ENCODE measurements at regions not wholly inside any gene's neighbourhood (a gene's known extent, or its start where the extent isn't known, plus 50 kb on each side); places are given as distances from the start of the nearest gene placed in this dataset.
"Not testable (repeated sequence)": the region's sequence is repeated elsewhere in the genome, so short reads cannot be mapped to it uniquely, and the experiment has no call there.

GRCh38 chr7:9552431-9552830 lies 1119.0 kb downstream of the NXPH1 start:
- DNase-seq = not testable (repeated sequence)

DNA sequence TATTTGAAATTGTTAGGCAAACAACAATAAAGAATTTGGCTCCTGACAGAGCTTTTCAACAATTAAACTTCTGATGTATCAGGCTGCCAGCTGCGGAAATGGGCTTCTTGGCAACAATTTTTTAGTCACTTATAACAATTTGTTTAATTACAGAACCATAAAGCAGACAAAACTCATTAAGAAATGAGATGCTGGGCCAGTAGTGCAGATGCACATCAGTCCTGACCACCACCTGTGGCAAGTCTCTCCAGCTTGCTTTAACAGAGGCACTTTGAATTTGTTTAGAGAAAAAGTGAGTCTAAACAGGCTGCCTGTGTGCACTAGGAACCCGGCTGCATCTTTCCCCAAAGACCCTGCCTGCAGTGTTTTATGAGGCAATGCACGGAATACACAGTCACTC lies 1124.4 kb downstream of the NXPH1 start:
- DNase-seq = no peak

DNA sequence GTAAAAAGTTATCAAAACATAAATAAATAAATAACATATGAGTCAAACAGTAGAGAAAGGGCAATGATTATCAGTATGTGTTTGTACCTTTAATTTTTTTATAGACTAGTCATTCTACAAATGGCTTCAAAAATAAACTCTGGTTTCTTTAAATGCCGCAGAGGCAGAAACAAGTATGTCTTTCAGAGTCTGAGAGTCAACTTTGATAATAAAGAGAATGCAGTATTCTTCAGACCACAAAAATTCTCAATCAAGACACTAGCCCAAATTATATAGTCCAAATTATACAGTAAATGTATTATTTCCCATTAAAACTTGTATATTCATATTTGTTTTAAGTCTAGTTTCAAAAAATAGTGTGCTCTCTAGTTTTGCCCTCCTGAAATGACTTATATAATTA lies 1142.3 kb downstream of the NXPH1 start:
- DNase-seq = no peak

DNA sequence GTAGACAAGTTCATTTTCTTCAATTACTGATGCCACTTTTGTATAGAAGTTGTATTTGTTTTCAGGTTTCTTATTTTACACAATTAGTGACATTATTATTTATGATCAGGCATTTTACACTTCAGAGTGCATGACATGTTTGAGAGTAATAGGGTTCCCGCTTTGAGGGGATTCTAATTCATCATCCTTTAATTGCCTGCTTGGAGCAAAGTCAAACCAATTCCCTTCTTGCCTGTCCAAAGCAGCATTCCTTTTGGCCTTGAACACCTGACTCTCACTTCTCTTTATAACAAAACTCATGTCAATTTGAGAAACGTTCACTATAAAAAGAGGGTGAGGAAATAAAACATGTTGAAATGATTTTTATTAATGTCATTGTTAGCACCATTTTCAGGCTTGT lies 1149.4 kb downstream of the NXPH1 start:
- no peak for DNase-seq

DNA sequence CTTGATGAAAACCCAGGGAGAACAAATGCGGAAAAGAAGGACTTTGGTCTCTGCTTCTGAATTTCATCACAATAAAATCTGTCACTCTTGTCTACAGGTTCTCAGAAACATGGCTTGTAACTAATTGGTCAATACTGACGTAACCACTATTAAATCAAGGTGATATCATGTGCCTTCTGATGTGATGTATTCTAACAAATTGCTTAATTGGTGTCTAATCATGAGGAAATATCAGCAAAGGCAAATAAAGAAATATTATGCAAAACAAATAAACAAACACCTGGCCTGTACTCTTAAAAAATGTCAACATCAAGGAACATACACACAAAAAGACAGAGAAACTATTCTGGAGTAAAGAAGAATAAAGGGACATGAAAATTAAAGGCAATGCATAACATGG lies 1165.0 kb downstream of the NXPH1 start:
- DNase-seq = no peak

DNA sequence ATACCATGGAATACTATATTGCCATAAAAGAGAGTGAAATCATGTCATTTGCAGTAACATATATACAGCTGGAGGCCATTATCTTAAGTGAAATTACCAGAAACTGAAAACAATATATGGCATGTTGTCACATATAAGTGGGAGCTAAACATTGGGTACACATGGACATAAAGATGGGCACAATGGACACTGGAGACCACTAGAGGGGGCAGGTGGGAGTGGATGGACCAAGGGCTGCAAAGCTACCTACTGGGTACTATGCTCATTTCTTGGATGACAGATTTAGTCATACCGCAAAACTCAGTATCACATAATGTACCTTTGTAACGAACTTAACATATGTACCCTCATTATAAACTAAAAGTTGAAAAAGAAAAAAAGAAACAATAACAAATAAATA lies 1167.6 kb downstream of the NXPH1 start:
- no peak for DNase-seq

DNA sequence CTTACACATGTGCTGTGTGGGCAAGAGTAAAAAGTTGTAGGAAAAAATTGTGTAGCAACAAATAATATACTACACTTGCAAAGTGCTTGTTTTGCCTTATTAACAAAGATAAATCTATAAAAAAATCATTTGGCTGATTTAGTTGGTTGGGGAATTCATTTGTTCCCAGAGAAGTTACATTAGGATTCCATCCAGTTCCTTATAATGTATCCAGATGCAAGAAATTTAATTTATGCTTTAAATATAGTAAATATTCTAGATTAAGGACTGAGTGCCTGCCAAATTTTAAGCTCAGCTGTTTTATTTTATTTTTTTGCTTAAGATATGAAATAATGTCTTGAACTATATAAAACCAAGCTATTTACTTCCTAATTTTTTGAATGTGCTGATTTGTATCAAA lies 1169.9 kb downstream of the NXPH1 start:
- DNase-seq = no peak

DNA sequence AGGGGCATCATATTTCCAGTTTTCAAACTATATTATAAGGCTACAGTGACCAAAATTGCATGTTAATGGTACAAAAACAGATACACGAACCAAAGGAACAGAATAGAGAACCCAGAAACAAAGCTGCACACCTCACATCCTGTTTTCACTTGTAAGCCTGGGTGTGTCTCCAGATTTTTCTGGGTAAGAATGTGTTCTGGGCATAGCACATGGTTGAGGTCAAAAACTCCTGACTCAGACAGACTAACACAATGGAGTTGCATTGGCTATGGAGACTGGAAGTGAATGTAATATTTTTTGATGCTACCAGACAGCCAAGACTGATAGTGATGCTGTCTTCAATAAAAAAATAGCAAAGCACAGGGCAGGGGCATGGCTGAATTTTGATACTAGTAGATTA lies 1175.2 kb downstream of the NXPH1 start:
- DNase-seq = no peak

GRCh38 chr7:9620899-9621298 lies 1187.5 kb downstream of the NXPH1 start:
- DNase-seq = not testable (repeated sequence)

DNA sequence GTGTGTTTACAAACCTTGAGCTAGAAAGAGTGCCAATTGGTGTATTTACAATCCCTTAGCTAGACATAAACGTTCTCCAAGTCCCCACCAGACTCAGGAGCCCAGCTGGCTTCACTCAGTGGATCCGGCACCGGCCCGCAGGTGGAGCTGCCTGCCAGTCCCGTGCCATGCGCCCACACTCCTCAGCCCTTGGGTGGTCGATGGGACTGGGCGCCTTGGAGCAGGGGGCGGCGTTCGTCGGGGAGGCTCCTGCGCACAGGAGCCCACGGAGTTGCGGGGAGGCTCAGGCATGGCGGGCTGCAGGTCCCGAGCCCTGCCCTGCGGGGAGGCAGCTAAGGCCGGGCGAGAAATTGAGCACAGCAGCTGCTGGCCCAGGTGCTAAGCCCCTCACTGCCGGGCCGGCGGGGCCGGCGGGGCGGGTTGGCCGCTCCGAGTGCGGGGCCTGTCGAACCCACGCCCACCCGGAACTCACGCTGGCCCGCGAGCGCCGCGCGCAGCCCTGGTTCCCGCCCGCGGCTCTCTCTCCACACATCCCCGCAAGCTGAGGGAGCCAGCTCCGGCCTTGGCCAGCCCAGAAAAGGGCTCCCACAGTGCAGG lies 1188.0 kb downstream of the NXPH1 start:
- not testable (repeated sequence) for DNase-seq

GRCh38 chr7:9621927-9622326 lies 1188.5 kb downstream of the NXPH1 start:
- DNase-seq = no peak

GRCh38 chr7:9625953-9626352 lies 1192.5 kb downstream of the NXPH1 start:
- no peak for DNase-seq

GRCh38 chr7:9645756-9646155 lies 1212.3 kb downstream of the NXPH1 start:
- no peak for DNase-seq

DNA sequence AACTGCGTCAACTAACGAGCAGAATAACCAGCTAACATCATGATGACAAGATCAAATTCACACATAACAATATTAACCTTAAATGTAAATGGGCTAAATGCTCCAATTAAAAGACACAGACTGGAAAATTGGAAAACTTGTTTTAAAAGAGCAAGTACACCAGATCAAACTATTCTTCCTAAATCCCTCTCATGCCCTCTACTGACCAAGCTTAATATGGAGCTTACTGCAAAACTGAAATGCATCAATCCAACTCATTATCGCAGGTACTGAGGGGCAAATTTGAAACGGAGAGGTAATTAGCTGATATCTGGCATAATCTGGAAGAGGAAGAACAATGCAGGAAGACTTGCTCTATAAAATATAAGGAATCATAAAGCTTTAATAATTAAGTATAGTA lies 1223.8 kb downstream of the NXPH1 start:
- no peak for DNase-seq

GRCh38 chr7:9671979-9672917 lies 1238.8 kb downstream of the NXPH1 start:
- DNase-seq = no peak

DNA sequence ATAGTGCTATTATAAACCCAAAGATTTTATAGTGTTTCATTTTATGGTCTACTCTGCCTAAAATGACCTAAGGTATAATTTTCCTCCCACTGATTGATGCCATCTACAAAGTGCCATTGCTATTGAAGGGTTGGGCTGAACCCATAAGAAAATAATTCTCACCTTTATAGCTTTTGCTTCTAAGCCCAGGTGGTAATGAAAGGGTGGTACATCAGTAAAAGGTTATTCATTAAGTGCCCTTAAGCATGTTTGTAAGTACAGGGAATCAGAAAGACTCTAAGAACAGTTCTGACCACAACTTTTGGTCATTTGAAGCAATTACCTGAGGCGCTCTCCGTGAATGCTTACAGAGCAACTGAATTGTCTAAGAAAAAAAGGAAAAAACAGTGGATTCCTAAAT lies 1247.3 kb downstream of the NXPH1 start:
- no peak for DNase-seq

DNA sequence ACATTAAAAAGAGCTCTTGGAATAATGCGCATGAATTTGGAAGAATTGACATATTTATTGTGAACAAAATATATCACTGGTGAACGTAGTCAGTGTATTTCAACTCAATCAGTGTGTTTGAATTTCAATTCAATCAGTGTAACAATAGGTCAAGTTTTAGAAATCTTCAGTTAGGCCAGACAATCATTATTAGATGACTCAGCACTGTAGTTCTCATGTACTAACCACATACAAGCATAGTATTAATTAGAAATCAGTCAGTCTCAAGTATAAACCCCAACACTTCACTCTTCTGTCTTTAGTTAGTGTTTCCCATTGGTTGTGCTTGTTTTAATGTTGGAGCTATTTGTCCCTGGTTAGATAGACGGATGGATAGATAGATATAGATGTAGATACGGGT lies 1247.9 kb downstream of the NXPH1 start:
- no peak for DNase-seq

DNA sequence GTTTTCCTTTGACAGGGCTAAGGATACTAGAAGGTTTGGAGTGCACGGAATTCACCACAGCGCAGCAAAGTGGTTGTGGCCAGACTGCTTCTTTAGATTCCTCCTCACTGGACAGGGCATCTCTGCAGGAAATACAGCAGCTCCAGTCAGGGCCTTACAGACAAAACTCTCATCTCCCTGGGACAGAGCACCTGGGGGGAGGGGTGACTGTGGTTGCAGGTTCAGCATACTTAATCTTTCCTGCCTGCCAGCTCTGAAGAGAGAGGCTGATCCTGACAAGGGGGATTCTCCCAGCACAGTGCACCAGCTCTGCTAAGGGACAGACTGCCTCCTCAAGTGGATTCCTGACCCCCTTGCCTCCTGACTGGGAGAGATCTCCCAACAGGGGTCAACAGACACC lies 1257.9 kb downstream of the NXPH1 start:
- DNase-seq = no peak

GRCh38 chr7:9698375-9698774 lies 1265.0 kb downstream of the NXPH1 start:
- no peak for DNase-seq

- no peak for DNase-seq
Measured at GRCh38 chr7:9709216-9709615, 1264.5 kb upstream of the PHF14 start.

- DNase-seq = no peak
Measured at GRCh38 chr7:9711259-9711918, 1262.3 kb upstream of the PHF14 start.

- DNase-seq = no peak
Measured at GRCh38 chr7:9718071-9718661, 1255.5 kb upstream of the PHF14 start.

- DNase-seq = no peak
Measured at GRCh38 chr7:9719303-9719702, 1254.4 kb upstream of the PHF14 start.

DNA sequence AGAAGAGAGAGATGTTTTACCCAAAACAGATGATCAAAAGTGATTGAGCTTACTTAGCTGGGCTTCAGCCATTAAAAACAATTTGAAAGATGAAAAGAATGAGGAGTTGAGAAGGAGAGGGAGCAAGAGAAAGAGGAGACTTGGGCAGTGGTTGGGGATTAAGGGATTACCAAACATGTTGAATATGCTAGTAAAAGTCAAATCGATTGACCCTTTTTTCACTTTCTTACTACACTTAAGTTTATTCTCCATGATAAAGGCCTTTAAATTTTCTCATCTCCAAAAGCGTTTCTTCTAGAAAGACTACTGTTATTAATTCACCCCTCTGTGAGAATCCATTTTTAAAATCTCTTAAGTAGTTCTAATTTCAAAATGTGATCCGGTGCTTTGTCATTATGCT lies 1254.0 kb upstream of the PHF14 start:
- no peak for DNase-seq
